ENCODE measurements at regions not wholly inside any gene's neighbourhood (a gene's known extent, or its start where the extent isn't known, plus 50 kb on each side); places are given as distances from the start of the nearest gene placed in this dataset.

DNA sequence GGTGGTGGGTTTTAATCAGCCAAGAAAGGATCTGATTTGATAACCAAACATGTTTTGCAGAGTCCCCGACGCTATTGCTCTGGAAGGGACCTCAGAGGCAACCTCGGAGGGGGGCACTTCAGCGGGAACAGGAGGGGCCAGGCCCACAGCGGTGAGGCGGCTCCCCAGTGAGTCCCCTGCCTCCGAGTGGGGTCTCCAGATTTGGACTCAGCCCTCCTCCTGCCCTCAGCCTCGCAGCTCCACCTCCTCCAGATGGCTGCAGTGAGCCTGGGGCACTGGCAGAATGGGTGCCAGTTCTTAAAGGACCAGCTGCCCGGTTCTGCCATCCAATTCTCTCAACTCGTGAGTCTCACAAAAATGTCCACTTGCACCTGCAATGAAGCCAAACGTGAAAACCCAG, 61.0 kb upstream of the NANOS1 start:
- POLR2A ChIA-PET: no interaction called here

GRCh38 chr10:118969014-118969413, 60.5 kb upstream of the NANOS1 start:
- POLR2A ChIA-PET: no interaction called here
- CTCF ChIA-PET: no interaction called here
- peaks cover 13% of the 10 kb centered on the region for H3K27me3 ChIP-seq (ENCODE audit: control insufficient read depth, insufficient read depth, low read length)

More for the DNA sequence above, 61.0 kb upstream of the NANOS1 start:
- H3K36me3 ChIP-seq (ENCODE audit: control insufficient read depth, insufficient read depth, low read length): no peaks in the 10 kb centered on the region
- CTCF ChIA-PET: no interaction called here
- H3K27me3 ChIP-seq (ENCODE audit: control insufficient read depth, insufficient read depth, low read length): peaks cover 11% of the 10 kb centered on the region; the same call in 1 of the 2 replicates
- no peak for DNase-seq (ENCODE audit: low read depth)
- TF ChIP-seq CTCF (IDR thresholded peaks at IDR 0.05; ENCODE audit: insufficient read depth, low read depth, low read length): no peak
- H3K4me3 ChIP-seq (ENCODE audit: low read depth, low read length): no peak overlapping the region

GRCh38 chr10:118970770-118971169, 58.7 kb upstream of the NANOS1 start:
- Histone ChIP-seq H3K4me3 (ENCODE audit: low read depth, low read length) (no peak overlapping the region), H3K36me3 (ENCODE audit: control insufficient read depth, insufficient read depth, low read length) (no peaks in the 10 kb centered on the region), H3K27me3 (ENCODE audit: control insufficient read depth, insufficient read depth, low read length) (peaks cover 12% of the 10 kb centered on the region)
- DNase-seq (ENCODE audit: low read depth): no peak
- ChIA-PET CTCF (no interaction called here), POLR2A (no interaction called here)
- no peak for TF ChIP-seq CTCF (IDR thresholded peaks at IDR 0.05; ENCODE audit: insufficient read depth, low read depth, low read length)

More at GRCh38 chr10:118969014-118969413, 60.5 kb upstream of the NANOS1 start:
- no peak for TF ChIP-seq CTCF (IDR thresholded peaks at IDR 0.05; ENCODE audit: insufficient read depth, low read depth, low read length)
- H3K4me3 ChIP-seq (ENCODE audit: low read depth, low read length): no peak overlapping the region
- no peaks in the 10 kb centered on the region for H3K36me3 ChIP-seq (ENCODE audit: control insufficient read depth, insufficient read depth, low read length)
- no peak for DNase-seq (ENCODE audit: low read depth)

DNA sequence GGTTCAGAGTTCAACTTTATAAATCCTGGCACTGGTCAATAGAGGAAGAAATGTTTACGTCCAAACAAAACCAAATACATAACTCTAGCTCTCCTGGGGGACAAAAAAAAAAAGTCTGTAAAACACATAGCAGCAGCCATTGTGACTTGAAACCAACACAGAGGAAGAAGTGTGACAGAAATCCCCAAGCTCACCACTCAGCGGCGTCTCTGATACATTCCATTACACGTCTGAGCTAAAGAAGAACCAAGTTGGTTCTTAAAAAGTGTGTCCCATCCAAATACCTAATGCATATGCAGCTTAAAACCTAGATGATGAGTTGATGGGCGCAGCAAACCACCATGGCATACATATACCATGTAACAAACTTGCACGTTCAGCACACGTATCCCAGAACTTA, 58.3 kb upstream of the NANOS1 start:
- TF ChIP-seq CTCF (IDR thresholded peaks at IDR 0.05; ENCODE audit: insufficient read depth, low read depth, low read length): no peak
- Histone ChIP-seq H3K27me3 (ENCODE audit: control insufficient read depth, insufficient read depth, low read length) (peaks cover 10% of the 10 kb centered on the region), H3K36me3 (ENCODE audit: control insufficient read depth, insufficient read depth, low read length) (no peaks in the 10 kb centered on the region), H3K4me3 (ENCODE audit: low read depth, low read length) (no peak overlapping the region)
- ChIA-PET POLR2A (no interaction called here), CTCF (no interaction called here)
- no peak for DNase-seq (ENCODE audit: low read depth)

GRCh38 chr10:118971876-118972275, 57.6 kb upstream of the NANOS1 start:
- POLR2A ChIA-PET: no interaction called here
- no peak overlapping the region for H3K4me3 ChIP-seq (ENCODE audit: low read depth, low read length)
- CTCF ChIA-PET: interaction anchor here (0.6 to 1.0 kb wide), 2 partner anchors 20 to 35 kb away, joined by 3 read pairs; no protein-coding TSS in a partner anchor

More at GRCh38 chr10:118971876-118972275, 57.6 kb upstream of the NANOS1 start:
- TF ChIP-seq CTCF (IDR thresholded peaks at IDR 0.05; ENCODE audit: insufficient read depth, low read depth, low read length): no peak
- Histone ChIP-seq H3K27me3 (ENCODE audit: control insufficient read depth, insufficient read depth, low read length) (peaks cover 6% of the 10 kb centered on the region), H3K36me3 (ENCODE audit: control insufficient read depth, insufficient read depth, low read length) (no peaks in the 10 kb centered on the region)
- DNase-seq (ENCODE audit: low read depth): no peak

Measured in BJ (cell line).